ENCODE measurements at regions not wholly inside any gene's neighbourhood (a gene's known extent, or its start where the extent isn't known, plus 50 kb on each side); places are given as distances from the start of the nearest gene placed in this dataset.

DNA sequence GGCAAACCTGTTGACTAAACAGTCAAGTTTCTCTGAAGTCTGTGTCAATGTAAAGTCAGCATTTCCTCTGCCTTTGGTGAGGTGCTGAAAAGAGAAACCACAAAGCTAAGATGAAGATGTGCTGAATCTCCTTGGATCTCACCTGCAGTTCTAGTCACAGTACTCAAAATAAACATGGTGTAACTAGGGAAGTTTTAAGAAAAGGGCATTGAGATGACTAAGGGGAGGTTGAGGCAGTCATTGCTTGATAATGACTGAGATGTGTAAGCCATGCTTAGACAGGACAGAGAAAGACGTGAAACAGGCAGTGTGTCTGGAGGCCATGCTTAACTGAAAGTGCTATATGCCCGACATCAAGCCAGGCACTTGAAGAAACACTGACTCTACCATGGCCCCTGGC lies 1010.0 kb upstream of the CELF4 start:
- Histone ChIP-seq H3K27me3 (replicated peaks; ENCODE audit: control insufficient read depth, insufficient read depth, low read length) (no peaks in the 10 kb centered on the region), H3K36me3 (ENCODE audit: control insufficient read depth, insufficient read depth, low read length) (no peaks in the 10 kb centered on the region), H3K4me3 (replicated peaks; ENCODE audit: low read depth, low read length) (no peak overlapping the region)
- no peak for DNase-seq (ENCODE audit: extremely low read depth, insufficient read length)
- TF ChIP-seq, protein P1, sequence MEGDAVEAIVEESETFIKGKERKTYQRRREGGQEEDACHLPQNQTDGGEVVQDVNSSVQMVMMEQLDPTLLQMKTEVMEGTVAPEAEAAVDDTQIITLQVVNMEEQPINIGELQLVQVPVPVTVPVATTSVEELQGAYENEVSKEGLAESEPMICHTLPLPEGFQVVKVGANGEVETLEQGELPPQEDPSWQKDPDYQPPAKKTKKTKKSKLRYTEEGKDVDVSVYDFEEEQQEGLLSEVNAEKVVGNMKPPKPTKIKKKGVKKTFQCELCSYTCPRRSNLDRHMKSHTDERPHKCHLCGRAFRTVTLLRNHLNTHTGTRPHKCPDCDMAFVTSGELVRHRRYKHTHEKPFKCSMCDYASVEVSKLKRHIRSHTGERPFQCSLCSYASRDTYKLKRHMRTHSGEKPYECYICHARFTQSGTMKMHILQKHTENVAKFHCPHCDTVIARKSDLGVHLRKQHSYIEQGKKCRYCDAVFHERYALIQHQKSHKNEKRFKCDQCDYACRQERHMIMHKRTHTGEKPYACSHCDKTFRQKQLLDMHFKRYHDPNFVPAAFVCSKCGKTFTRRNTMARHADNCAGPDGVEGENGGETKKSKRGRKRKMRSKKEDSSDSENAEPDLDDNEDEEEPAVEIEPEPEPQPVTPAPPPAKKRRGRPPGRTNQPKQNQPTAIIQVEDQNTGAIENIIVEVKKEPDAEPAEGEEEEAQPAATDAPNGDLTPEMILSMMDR (IDR thresholded peaks at IDR 0.05; ENCODE audit: insufficient read depth, low read length, poor library complexity, severe bottlenecking) = no peak

DNA sequence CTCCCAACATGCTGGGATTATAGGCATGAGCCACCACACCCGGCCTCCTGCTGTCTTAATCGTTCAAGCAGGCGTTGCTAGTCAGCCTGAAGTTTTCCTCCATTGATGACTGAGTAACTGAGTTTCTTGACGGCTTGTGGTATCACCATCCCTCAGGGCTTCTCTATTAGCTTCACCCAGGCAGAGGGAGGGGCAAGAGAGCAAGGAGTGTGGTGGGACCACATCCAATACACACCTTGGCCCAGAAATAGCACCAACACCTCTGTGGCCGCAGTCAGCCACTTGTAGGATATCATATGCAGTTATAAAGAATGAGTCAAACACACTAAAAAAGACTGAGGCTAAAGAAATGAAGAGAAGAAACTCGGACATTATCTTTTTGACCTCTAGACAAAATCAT lies 1009.4 kb upstream of the CELF4 start:
- DNase-seq (ENCODE audit: extremely low read depth, insufficient read length) = no peak
- H3K27me3 ChIP-seq (replicated peaks; ENCODE audit: control insufficient read depth, insufficient read depth, low read length) = no peaks in the 10 kb centered on the region
- H3K4me3 ChIP-seq (replicated peaks; ENCODE audit: low read depth, low read length) = no peak overlapping the region
- TF ChIP-seq, protein P1 (IDR thresholded peaks at IDR 0.05; ENCODE audit: insufficient read depth, low read length, poor library complexity, severe bottlenecking) = no peak
- H3K36me3 ChIP-seq (ENCODE audit: control insufficient read depth, insufficient read depth, low read length) = no peaks in the 10 kb centered on the region

DNA sequence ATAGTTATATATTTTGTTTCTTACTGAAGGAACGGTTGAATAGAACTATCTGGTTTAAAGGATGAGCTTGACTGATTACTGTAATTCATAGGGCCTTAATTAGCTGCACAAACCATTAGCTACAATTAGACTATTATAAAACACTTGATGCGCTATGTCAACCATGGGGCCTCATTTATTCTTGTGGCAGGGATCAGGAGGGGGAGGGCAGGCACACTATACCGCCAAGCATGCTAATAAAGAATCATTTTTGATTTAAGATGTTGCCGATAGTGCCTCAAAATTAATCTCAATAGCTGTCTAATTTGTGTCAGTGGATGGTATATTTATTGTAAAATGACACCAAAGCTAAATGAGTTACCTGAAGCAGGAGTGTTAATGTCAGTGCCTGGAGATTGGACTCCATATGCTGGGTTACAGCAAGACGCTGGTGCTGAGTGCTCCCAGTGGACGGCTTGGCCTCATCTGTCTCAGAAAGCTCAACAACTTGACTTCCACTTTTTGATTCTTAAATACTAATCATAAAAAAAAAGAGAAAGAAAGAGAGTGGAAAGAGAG lies 1007.0 kb upstream of the CELF4 start:
- H3K27me3 ChIP-seq (replicated peaks; ENCODE audit: control insufficient read depth, insufficient read depth, low read length) = no peaks in the 10 kb centered on the region
- H3K4me3 ChIP-seq (replicated peaks; ENCODE audit: low read depth, low read length) = no peak overlapping the region
- H3K36me3 ChIP-seq (ENCODE audit: control insufficient read depth, insufficient read depth, low read length) = no peaks in the 10 kb centered on the region
- no peak for DNase-seq (ENCODE audit: extremely low read depth, insufficient read length)
- TF ChIP-seq, protein P1 (IDR thresholded peaks at IDR 0.05; ENCODE audit: insufficient read depth, low read length, poor library complexity, severe bottlenecking) = no peak

DNA sequence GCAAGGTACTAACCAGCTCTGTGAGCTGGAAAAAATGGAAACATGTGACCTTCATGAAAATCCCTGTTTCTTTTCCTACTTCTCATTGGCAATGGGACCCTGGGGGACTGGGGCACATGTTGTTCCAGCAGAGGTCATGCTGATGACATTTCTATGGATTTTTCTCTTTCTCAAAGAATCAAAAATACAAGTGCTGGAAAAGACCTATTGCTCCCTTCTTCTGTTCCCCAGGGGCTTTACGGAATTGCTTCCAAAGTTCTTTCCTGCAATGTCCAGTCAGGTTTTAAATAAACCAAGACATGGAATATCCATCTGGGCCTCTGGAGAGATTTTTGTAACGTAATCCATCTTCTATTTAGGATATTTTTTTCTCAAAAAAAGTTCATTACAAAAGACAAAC lies 1006.1 kb upstream of the CELF4 start:
- Histone ChIP-seq H3K36me3 (ENCODE audit: control insufficient read depth, insufficient read depth, low read length) (no peaks in the 10 kb centered on the region), H3K27me3 (replicated peaks; ENCODE audit: control insufficient read depth, insufficient read depth, low read length) (no peaks in the 10 kb centered on the region), H3K4me3 (replicated peaks; ENCODE audit: low read depth, low read length) (no peak overlapping the region)
- TF ChIP-seq, protein P1 (IDR thresholded peaks at IDR 0.05; ENCODE audit: insufficient read depth, low read length, poor library complexity, severe bottlenecking) = no peak
- DNase-seq (ENCODE audit: extremely low read depth, insufficient read length) = no peak

DNA sequence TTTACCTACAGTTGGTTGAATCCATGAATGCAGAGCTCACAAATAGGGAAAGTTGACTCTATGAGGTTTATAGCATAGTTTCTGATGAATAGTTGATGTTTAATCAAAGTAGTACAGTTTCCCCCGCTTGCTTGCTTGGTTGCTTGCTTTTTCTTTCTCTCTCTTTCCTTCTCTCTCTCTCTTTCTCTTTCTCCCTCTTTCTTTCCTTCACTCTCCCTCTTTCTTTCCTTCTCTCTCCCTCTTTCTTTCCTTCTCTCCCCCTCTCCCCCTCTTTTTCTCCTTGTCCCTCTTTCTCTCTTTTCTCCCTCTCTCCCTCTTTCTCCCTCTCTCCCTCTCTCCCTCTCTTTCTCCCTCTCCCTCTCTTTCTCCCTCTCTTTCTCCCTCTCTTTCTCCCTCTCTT lies 999.9 kb upstream of the CELF4 start:
- DNase-seq (ENCODE audit: extremely low read depth, insufficient read length) = no peak
- H3K4me3 ChIP-seq (replicated peaks; ENCODE audit: low read depth, low read length) = no peak overlapping the region
- no peaks in the 10 kb centered on the region for H3K27me3 ChIP-seq (replicated peaks; ENCODE audit: control insufficient read depth, insufficient read depth, low read length)
- no peaks in the 10 kb centered on the region for H3K36me3 ChIP-seq (ENCODE audit: control insufficient read depth, insufficient read depth, low read length)
- TF ChIP-seq, protein P1 (IDR thresholded peaks at IDR 0.05; ENCODE audit: insufficient read depth, low read length, poor library complexity, severe bottlenecking) = no peak

DNA sequence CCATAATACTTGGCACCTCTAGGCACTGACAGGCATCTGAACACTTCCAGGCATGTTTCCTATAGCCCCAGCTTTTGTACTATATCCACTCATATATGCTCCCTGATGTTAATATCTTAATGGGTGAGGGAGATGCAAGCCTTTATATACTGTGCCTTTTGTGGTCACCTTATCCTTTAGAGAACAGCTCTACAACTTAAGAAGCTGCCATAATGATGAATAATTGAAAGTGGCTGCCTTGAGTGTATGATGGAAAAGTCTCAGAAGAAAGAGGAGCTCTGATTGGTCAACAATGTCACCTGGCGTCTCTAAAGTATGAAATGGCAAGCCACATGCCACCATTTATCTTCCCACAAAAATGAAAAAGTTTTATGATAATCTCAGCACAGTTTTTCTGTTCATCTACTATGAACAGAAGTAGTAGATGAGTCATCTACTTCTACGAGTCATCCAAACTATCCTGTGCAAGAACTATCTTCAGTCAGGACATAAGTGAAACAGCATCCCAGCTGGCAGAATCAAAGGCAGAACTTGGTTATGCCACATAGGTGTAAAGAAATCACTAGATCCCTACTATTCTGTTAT lies 997.9 kb upstream of the CELF4 start:
- Histone ChIP-seq H3K36me3 (ENCODE audit: control insufficient read depth, insufficient read depth, low read length) (no peaks in the 10 kb centered on the region), H3K4me3 (replicated peaks; ENCODE audit: low read depth, low read length) (no peak overlapping the region), H3K27me3 (replicated peaks; ENCODE audit: control insufficient read depth, insufficient read depth, low read length) (no peaks in the 10 kb centered on the region)
- DNase-seq (ENCODE audit: extremely low read depth, insufficient read length) = no peak
- TF ChIP-seq, protein P1 (IDR thresholded peaks at IDR 0.05; ENCODE audit: insufficient read depth, low read length, poor library complexity, severe bottlenecking) = no peak

All from GM06990 (cell line).